Activated CD4-positive, CD25-positive, alpha-beta regulatory T cell (primary cell): ENCODE measurements at regions not wholly inside any gene's neighbourhood (a gene's known extent, or its start where the extent isn't known, plus 50 kb on each side); places are given as distances from the start of the nearest gene placed in this dataset.
A peak's percentile ranks its signal among the peaks of the same experiment; 100 is the strongest.
"Not testable (repeated sequence)": the region's sequence is repeated elsewhere in the genome, so short reads cannot be mapped to it uniquely, and the experiment has no call there.

Experiments
- DNase-seq, 4 experiments: peaks; one replicate each; lab custom pipeline; 2025; lab: John Stamatoyannopoulos, UW

DNA sequence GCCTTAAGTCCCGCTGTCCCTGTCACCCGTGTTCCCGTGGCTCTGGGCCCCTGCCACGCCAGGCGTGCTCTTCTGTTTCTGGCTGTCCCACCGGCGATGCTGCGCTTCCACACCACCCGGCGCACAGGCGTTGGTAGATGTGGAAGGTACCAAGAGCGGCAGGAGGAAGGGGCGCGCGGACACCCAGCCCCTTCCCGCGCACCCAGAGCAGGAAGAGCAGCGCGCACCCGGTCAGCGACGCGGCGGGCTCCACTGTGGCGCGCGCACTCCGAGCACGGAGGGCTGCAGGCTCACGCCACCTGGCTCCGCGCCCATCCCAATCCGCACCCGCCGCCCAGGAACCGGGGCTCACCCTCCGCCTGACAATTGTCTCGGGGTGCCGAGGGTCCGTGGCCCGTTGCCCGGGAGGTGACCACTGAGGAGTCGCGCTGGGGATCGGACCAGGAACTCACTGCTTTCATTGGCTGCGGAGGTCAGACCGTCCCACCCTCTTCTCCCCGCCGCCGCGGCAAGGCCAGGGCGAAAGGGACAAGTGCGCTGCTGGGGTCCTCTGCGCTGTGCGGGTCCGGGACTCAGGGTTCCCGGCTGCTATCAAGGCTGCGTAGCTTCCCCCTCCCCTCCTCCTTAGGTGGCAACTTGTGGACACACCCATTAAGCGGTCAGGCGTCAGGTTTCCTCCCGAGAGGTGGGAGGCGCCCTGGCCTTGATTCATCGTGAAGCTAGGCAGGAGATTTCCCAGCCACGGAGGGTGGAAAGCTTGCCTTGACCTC, 121.6 kb upstream of the ZNF92 start:
- DNase-seq, result no peak

GRCh38 chr7:65250697-65251395, 122.8 kb upstream of the ZNF92 start:
- DNase-seq, result no peak

- no peak for DNase-seq
Observed at GRCh38 chr7:65250216-65250615, 123.4 kb upstream of the ZNF92 start.

- DNase-seq, result no peak
Observed at GRCh38 chr7:65247491-65247890, 126.2 kb upstream of the ZNF92 start.

GRCh38 chr7:65239707-65240352, 133.8 kb upstream of the ZNF92 start:
- no peak for DNase-seq

- no peak for DNase-seq
Observed at GRCh38 chr7:65239324-65239706, 134.3 kb upstream of the ZNF92 start.

DNA sequence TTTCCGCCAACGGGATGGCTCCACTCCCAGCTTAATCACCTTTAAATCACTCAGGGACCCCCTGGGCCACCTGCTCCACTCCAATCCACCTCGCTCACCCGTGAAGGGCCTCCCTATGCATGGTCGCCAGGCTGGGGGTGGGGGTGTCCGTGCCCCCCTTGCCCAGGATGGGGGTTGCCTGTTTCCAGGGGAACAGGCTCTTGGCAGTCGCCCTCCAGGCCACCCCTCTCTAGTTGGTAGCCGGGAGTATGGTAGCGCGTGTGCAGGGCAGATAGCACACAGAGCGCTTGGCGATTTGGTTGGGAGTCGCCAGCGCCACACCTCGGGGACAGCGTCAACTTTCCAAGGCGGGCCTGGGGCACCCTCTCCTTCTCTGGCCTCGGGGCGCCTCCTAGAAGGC, 134.9 kb upstream of the ZNF92 start:
- no peak for DNase-seq

- DNase-seq, result no peak
Observed at GRCh38 chr7:65235586-65235985, 138.1 kb upstream of the ZNF92 start.

GRCh38 chr7:65233409-65234034, 140.1 kb upstream of the ZNF92 start:
- no peak for DNase-seq

- no peak for DNase-seq
Observed at GRCh38 chr7:65230231-65230630, 143.4 kb upstream of the ZNF92 start.

GRCh38 chr7:65225422-65226006, 148.1 kb upstream of the ZNF92 start:
- no peak for DNase-seq

DNA sequence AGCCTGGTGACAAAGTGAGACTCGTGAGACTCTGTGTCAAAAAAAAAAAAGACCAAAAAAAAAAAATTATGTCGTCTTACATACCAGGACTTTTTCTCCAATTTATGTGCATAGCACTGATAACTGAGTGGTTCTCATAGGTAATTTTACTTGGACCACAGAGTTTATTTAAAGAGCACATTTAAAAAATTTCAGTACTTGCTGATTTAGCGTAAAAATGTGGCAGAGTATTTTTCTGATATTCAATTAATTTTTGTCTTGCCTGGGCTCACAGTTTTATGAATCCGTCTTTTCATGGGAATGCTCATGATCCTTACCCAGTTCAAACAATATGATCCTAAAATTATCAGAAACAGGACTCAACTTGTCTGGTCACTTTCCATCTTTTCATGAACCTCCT, 151.0 kb upstream of the ZNF92 start:
- no peak for DNase-seq

GRCh38 chr7:65221683-65222082, 152.0 kb upstream of the ZNF92 start:
- no peak for DNase-seq

DNA sequence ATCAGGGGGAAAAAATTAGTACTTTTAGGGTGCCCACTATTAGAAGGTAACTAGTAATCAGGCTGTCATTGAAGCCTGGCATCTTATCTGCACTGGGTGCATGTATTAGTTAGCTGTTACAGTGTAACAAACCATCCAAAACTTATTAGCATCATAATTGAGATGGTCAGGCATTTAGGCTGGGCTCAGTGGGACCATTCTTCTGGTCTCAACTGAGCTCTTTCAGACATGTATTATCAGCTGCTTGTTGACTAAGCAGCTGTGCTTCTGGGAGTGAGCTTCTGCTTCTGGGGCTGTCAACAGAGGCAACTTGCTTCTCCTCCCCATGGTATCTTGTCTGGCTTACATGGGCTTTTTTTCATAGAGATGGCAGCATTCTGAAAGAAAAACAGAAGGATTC, 154.0 kb upstream of the ZNF92 start:
- DNase-seq, result no peak

DNA sequence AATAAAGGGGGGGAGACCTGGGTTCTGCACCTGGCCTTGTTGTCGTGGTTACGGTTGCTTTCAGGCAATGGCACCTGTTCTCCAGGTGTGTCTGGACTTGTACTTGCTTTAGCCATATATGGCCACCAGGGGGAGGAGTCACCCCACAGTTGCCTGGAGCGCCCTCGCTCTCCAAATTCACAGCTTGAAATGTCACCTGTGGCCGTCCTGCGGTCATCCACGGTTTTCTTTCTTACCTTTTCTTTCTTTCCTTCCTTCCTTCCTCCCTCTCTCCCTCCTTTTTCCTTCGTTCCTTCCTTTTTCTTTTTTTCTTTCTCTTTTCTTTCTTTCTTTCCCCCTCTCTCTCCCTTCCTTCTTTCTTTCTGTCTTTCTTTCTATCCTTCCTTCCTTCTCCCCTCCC, 157.2 kb upstream of the ZNF92 start:
- peak in 3 of 4 experiments; percentile 10 to 41 (median 27) for DNase-seq

- not testable (repeated sequence) for DNase-seq
Observed at GRCh38 chr7:65213260-65213659, 160.4 kb upstream of the ZNF92 start.

- not testable (repeated sequence) for DNase-seq
Observed at GRCh38 chr7:65199221-65199620, 174.4 kb upstream of the ZNF92 start.

GRCh38 chr7:65193334-65194058, 180.2 kb upstream of the ZNF92 start:
- DNase-seq, result not testable (repeated sequence)

DNA sequence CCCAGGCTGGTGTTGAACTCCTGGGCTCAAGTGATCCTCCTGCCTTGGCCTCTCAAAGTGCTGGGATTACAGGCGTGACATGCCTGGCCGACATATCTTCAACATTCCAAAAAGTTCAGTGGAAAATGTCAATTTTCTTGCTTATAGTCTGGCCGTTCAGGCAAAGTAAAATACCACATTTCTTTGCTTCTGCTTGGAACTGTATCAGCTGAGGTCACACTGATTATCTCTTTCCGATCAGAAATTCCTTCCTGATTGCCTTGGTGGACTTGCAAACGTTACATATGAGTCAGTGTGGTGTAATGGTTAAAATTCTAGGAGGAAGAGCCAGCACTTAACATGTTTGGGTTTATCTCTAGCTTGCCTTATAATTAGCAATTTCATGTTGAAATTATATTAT, 170.6 kb upstream of the ERV3-1 start:
- DNase-seq, result not testable (repeated sequence)

GRCh38 chr7:65150105-65150504, 143.6 kb upstream of the ERV3-1 start:
- DNase-seq, result not testable (repeated sequence)

- not testable (repeated sequence) for DNase-seq
Observed at GRCh38 chr7:65146118-65146914, 139.8 kb upstream of the ERV3-1 start.
